ENCODE measurements at regions not wholly inside any gene's neighbourhood (a gene's known extent, or its start where the extent isn't known, plus 50 kb on each side); places are given as distances from the start of the nearest gene placed in this dataset.

GRCh38 chr6:168372889-168373288 lies 53.3 kb upstream of the DACT2 start:
- no peak for TF ChIP-seq CTCF (conservative IDR thresholded peaks at IDR 0.05; ENCODE audit: low read depth, low read length)
- TF ChIP-seq CEBPB (IDR thresholded peaks at IDR 0.05; ENCODE audit: low read depth, low read length) = no peak
- TF ChIP-seq MXI1 (IDR thresholded peaks at IDR 0.05; ENCODE audit: borderline replicate concordance, low read depth, low read length) = no peak
- TF ChIP-seq RCOR1 (IDR thresholded peaks at IDR 0.05; ENCODE audit: insufficient replicate concordance, low read length) = no peak
- TF ChIP-seq POLR2A (IDR thresholded peaks at IDR 0.05; ENCODE audit: low read depth, low read length) = no peak
- no peak for TF ChIP-seq RAD21 (IDR thresholded peaks at IDR 0.05; ENCODE audit: low read length)
- TF ChIP-seq RFX5 (IDR thresholded peaks at IDR 0.05; ENCODE audit: low read depth, low read length) = no peak
- TF ChIP-seq CHD1 (IDR thresholded peaks at IDR 0.05; ENCODE audit: low read depth, low read length) = no peak
- no peak for TF ChIP-seq USF2 (IDR thresholded peaks at IDR 0.05; ENCODE audit: low read depth, low read length)
- TF ChIP-seq MAZ (IDR thresholded peaks at IDR 0.05; ENCODE audit: borderline replicate concordance, low read depth, low read length) = no peak
- TF ChIP-seq MAFK (IDR thresholded peaks at IDR 0.05; ENCODE audit: low read depth, low read length) = no peak
